ENCODE measurements at regions not wholly inside any gene's neighbourhood (a gene's known extent, or its start where the extent isn't known, plus 50 kb on each side); places are given as distances from the start of the nearest gene placed in this dataset.
A peak's percentile ranks its signal among the peaks of the same experiment; 100 is the strongest.

DNA sequence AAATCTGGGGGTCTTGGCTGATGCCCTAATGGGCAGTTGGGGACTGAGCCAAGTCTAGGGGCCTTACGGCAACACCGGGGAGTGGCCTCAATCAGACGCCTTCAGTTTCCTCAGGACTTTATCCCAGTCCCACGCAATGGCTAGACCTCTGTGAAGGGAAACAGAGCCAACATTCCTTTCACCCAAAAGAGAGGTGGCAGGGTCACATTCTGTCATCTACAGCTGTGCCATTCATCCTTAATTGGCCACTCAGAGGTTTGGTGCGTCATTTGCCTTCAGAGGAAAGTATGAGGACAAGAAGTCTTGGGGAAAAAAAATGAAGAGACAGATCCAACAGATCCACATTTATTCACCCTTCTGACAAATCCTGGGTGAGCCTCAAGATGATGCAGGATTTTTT lies 166.9 kb upstream of the AVPR1A start:
- no peak for DNase-seq

DNA sequence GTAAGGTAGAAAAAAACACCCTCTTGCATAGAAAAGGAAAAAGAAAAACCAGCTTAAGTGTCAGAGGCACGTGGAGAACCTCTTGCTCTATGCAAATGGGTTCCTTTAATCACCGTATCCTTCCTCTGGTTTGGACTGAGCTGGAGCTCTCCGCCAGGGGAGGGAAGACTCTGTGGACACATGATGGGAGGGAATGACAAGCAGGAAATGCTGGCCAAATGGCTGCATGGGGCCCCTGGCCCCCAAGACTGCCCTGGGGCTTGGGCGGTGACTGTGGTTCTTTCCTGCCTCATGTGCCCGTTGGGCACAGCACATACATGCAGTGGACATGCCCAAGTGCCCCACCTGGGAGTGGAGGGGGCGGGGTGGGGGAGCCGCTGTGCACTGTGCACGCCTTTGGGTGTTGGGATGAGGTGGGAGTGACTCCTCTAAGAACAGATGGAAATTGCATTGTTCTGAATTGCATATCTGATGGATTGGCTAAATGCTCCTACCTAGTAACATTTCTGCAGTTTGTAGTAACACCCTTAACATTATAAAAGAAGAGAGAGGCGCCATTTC lies 166.4 kb upstream of the AVPR1A start:
- DNase-seq: no peak

DNA sequence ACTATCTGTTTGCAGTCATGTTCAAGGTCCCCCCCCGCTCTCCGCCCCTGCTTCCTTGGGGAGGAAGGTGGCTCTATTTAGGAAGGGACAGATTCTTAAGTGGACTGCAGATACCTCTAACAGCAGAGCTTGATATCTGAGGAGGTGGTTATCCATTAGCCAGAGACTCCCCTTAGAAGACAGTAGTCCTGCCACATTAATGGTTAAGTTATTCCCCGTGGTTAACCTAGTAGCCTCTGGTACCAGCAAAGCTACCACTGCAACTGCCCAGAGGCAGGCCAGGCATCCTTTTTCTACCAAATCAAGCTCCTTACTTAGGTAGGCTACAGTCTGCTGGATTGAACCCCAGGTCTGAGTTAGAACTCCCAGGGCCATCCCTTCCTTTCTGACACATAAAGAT lies 162.1 kb upstream of the AVPR1A start:
- no peak for DNase-seq

DNA sequence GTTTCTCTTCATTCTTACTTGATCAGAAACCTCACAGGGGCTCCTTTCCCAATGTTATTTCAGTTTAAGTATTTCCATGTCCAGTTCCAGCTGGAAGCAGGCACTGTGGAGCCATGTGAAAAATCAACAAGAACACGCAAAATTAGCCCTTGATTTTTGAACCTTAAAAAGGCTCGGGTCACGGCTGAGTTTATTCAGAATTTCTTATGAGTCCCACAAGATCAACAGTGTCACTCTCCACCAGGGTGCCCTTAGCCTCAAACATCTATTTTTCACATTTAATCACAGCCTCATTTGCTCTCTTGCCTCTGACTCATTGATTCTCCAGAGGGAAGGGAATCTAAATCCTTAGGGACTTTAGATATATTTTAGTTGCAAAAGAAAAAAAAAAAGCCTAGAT lies 157.7 kb upstream of the AVPR1A start:
- DNase-seq: no peak

DNA sequence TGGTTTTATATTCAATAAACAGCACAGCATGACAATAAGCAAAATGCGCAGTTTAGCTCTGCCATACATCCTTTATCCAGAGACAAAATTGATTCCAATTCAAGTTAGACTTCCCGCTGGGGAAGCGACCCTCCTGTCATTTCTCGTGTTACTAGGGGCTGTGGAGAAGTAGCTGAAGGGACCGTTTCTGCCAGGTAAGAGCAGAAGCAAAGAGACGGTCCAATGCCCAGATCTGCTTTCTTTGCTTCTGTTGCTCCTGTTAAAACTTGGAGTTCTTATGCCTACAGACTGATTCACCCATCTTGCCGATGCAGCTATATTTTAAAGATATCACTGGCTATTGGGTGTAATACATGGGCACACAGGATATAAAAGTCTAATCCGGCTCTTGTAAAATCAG lies 156.8 kb upstream of the AVPR1A start:
- DNase-seq: no peak

DNA sequence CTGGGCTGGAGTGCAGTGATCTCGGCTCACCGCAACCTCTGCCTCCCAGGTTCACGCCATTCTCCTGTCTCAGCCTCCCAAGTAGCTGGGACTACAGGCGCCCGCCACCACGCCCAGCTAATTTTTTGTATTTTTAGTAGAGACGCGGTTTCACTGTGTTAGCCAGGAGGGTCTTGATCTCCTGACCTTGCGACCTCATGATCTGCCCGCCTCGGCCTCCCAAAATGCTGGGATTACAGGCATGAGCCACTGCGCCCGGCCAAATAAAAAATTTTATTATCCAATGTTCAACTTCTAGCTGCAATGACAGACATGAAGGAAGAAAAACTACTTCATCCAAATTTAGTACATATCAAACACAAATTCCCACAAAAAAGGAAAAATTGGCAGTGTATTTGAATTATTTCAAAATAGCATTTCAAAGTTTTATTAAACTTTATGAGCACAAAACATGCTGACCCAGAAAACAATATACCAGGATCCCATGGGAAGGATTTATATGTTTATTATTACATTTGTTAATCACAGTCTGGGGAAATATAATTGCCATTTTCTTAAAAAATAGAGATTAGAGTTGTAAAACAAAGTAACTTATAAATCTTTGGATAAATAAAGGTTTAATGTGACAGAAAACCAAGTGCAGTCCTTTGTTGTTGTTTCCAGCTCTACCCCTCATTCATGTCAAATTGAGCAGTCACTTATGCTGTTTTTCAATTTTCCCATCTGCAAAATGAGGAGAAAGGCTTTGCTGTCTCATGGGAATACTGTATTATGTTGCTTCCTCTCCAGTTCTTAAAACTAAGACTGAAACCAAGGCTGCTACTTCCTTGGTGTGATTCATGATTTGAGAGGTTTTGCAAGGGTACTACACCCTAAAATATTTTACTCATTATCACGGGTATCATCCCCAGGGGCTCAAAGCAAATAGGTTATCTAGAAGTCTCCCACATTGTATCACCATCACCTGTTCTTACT lies 155.2 kb upstream of the AVPR1A start:
- no peak for DNase-seq

DNA sequence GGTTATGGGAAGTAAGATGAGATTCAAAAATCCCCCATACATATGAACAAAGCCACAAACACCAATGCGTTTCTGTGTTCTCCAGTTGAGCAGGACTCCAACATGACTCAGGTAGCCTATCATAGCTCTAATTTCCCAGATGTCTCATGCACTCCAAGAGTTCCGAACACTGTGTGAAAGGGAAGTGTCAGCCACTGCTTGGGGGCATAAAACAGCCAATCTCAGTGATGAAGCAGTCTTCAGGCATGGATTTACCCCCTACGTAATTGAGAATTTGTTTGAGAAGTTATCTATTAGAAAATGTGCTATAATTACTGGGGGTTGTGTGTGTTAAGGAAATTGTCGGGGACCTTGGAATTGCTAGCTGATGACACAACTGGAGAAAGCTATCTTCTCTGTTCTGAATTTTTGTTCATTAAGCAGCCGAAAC lies 153.9 kb upstream of the AVPR1A start:
- DNase-seq: no peak

DNA sequence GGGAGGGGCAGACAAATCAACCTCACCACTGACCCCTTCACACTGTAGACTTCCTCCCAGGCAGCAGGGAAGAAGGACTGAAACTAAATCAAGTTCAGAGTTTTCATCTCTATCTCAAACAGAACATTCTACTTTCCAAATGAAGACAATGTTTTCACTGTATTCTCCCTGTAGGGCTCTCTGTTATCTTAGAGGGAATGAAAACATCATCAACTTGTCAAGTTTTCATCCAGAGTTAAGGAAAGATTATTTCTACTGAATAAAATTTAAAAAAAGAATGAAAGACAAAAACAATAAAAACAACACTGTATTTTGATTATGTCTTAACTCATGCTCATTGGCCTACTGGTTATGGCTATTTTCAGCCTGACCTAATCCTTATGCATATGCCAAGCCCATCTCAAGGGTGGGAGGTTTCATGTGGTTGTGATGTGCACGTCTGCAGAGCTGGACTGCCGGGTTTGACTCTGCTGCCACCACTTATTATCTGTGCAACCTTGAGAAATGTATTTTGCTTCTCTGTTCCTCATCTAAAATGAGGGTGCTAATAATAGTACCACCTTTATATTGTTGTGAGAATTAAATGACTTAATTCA lies 152.0 kb upstream of the AVPR1A start:
- DNase-seq: no peak

DNA sequence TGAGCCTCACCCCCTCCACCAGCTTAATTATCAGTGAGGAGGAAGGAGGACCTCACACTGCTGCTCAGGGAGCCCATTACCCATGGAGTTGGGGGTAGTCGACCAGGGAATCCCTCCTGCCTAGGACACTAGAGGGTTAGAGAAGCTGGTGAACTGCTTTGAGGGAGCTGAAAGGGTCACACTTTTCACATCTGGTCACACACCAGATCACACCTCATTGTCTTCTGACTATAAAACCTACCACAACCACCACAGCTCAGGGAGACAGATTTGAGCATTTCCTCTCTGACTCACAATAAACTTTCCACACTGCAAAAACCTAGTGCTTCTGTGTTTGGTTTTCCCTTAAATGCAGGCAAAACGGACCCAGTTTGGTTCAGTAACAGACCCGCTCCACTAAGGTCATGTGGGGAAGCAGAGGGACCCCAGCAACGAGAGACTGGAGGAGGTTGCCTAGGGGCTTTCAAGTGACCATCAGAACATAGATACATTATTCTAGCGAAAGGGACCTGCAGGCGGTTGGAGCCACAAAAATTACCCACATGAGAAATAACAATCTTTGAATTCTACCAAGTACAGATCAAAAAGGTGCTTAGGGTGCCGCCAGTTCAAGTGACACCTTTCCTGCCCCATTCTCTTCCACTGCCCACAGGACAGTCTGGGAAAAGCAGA lies 151.4 kb upstream of the AVPR1A start:
- no peak for DNase-seq

DNA sequence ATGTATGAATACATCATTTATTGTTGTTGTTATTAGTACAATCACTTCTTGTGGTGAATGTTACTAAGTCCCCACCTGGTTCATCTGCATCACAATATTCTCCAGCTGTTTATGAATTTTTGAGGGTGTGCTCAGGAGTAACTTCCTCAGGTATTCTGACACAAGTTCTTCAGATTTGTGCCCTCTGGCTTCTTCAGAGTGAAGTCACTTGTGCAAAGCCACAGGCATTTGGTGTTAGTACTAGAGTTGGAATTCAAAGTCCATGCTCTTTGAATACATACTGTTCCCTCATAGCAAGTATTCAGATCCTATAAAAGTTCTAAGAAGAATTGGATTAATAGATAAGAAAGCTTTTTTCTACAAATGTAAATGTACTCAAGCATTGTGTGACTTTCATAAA lies 150.3 kb upstream of the AVPR1A start:
- DNase-seq: no peak

DNA sequence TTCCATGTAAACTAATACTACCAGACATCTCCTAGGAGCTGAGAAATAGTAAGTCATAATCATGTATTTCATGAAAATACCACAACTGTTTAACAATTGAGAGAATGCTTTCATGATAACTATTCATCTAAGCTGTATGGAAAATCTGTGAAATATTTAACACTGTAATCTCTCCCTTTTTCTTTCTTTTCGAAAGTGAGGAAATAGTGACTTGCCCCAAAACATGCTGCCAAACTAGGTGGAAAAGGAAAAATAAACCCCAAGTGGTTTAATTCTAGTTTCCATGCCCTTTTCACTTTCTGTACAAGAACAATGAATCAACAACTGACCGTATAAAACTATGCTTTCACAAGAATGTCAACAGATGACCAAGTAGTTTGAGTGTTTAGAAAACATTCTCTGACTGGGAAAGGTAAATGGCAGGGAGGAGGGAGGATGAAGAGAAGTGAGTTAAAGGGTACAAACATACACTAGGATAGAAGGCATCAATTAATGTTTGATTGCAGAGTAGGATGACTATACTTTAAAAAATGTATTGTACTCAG lies 147.5 kb upstream of the AVPR1A start:
- DNase-seq: no peak

DNA sequence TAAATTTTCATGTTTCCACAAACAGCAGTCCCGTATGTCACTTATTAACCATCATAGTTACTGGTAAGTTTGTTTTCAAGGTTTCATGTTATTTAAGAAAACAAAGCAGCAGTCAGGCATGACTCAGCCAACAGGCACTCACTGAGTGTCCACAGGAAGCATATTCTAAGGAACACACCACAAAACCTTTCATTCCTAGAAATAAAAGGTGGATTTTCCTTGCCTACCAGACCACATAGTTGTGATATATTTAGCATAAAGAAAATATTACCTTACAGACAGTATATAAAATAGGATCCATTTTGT lies 143.3 kb upstream of the AVPR1A start:
- no peak for DNase-seq

DNA sequence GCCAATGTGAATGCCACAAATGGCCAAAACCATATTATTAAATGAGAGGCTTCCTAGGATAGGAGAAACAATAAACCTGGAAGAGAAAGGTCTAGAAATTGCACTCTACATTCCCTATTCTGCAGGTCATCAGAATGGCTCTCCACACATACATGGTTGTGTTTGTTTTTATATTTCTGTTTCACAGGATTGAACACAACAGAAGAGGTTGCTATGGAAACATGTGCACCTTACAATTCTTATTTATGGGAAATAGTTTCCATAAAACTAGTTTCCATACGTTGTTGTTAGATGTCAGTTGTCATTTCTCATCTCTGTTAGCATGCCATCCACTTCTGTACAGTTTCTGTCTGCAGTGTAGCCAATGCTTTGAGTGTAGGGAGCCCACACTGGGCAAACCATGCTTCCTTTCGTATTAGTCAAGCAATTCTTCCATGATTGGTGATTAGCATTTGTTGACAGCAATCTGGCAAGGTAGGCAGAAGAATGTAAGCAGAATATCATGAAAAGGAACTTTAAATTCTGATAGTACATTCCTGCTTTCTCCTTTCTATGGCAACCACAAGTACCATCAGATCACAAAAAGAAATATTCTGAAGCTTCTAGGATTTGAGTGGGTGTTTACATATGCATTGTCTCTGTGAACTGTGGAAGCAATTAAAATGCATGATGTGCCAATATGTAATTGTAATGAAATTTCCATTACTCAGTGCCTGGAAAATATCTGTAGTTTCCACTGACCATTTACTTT lies 141.6 kb upstream of the AVPR1A start:
- DNase-seq: no peak

DNA sequence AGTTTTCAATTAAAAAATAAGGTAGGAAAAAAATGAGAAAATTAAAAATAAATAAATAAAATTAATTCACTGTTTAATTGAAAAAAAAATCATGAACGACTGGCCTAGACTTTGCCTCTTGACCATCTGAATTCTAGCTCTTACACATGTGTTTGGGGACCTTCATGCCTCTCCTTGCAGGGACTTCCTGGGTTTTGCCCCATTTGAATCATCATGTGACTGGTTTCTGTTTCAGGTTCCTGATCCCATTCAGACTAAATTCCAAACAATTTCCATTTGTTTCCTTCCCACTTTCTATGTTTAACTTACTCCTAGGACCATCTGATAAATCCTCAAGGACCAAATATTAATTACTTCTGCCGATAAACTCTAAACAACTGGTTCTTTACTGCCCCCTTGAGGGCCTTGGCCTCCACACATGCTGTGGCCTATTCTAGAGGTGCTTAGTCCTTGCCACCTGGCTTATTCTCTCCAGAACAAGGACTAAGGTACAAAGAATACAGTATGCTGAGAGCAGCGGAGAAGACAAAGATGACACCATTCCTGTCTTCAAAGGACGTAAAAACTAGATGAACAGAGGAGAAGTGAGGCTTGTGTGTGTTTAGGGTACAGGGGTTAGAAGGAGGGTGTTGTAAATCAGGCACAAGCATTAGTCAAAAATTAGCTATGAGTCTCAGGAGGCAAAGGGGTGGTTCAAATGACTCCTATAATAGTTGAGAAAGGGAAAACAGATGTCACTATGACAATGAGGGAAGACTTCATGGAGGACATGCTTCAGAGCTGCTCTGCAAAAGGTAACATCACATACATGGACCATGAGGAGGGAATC lies 125.8 kb upstream of the AVPR1A start:
- DNase-seq: peak; percentile 9 to 62

DNA sequence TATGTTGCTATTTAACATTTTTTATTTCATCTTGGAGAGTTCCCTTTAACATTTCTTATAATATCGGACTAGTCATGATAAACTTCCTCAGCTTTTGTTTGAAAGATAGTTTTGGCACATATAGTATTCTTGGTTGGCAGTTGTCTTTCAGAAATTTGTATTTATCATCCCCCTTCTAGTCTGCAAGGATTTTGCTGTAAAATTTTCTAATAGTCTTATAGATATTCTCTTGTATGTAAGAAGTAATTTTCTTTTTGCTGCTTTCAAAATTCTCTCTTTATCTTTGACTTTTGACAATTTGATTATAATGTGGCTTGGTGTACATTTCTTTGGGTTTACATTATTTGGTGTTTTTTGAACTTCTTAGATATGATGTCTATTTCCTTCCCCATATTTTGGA lies 116.0 kb upstream of the AVPR1A start:
- DNase-seq: no peak

DNA sequence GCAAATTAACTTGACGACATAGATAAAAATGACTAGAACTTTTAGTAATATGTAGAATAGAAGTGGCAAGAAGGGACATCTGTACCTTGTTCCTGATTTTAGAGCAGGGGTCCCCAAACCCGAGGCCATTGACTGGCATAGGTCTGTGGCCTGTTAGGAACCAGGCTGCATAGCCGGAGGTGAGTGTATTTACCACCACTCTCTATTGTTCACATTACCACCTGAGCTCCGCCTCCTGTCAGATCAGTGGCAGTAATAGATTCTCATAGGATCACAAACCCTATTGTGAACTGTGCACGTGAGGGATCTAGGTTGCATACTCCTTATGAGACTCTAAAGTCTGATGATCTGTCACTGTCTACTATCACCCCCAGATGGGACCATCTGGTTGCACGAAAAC lies 113.6 kb upstream of the AVPR1A start:
- DNase-seq: no peak

DNA sequence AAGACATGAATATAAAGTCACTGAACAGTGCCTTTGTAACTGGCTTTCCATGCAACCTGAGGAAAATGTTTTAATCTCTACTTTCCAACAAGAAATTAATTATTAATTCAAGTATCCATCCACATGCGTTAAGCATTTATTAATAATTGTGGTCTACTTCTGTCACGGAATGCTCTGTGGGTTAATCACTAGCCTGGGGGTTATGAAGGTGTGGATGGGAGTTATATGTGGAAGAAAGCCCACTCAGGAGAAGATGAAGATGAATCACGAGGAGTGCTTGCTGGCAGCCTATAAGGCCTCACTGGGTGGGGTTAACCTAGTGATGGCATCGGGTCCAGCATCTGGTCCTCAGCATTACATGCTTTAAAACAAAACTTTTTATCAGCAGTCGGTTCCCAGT lies 99.5 kb upstream of the AVPR1A start:
- DNase-seq: no peak

DNA sequence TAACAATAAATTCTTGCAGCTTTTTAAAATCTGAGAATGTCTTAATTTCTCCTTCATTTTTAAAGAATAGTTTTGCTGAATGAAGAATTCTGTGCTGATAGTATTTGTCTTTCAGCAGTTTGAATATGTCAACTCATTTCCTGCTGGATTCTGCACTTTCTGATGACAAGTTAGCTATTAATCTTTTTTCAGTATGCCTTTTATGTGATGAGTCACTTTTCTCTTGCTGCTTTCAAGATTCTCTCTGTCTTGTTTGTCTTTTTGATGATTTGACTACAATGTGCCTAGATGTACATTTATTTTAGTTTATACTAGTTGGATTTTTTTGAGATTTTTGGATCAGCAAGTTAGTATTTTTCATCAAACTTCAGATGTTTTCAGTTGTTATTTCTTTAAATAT lies 87.9 kb upstream of the AVPR1A start:
- DNase-seq: no peak

DNA sequence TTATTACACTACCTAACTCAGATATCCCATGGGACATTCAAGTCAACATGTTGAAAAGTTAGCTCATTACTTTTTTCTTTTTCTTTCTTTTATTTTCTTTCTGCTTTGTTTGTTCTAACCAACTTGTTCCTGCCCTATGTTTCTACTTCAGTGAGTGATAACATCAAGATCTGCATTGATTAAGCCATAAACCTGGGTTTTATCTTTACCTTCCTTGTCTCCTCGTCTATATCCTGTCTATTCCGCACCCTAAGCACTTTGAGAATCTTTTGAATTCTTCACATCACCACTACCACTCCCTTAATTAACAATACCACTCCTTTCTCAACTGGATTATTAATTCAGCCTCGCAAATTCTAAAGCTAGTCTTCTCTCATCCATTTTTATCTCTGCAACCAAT lies 81.9 kb upstream of the AVPR1A start:
- DNase-seq: no peak

DNA sequence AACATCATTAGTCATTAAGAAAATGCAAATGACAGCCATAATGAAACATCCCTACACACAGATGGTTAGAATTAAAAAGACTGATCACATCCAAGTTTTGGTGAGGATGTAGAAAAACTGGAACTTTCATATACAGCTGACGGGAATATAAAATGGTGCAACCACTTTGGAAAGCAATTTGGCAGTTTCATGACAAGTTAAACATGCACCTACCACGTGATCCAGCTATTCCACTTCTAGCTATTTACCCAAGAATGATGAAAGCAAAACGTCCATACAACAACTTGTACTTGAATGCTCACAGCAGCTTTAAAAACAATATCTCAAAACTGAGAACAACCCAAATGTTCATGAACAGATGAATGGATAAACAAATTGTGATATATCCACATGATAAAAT lies 77.9 kb upstream of the AVPR1A start:
- no peak for DNase-seq

DNA sequence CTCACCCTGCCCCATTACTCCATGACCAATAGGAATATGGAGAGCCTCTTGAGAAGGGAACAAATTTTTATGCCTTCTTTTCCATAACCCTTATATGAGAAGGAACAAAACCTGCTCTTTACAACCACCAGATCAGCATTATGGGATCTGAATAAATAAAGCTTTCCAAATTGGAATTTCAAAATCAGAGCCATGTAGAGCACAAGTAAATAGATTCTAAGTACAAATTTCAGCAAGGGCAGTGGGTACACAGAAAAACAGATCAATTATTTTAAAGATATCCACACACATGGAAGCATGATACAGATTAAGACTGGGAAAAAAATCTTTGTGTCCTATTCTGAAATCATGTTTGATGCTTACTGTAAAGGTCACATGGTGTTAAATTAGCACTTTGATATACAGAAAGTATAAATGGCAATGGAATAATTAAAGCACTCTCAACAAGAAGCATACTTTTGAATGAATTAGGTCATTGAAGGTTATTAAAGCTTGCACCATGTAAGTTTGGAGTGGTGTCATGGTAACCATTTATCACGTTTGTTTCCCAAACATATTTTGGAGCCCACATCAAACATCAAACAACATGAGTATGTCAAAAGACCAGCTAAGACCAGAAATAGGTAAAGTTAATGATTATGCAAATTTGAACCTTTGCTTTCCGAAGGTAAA lies 75.9 kb upstream of the AVPR1A start:
- no peak for DNase-seq

Measured in NCI-H446 (cell line).